Activated naive CD4-positive, alpha-beta T cell treated with anti-CD3 and anti-CD28 coated beads for 36 hours (primary cell): ENCODE measurements at regions not wholly inside any gene's neighbourhood (a gene's known extent, or its start where the extent isn't known, plus 50 kb on each side); places are given as distances from the start of the nearest gene placed in this dataset.

Experiments
- CTCF ChIA-PET: fragments of 350-600 bp; sonication (Branson Sonifier 250); formaldehyde crosslinking; loops from one replicate; lab custom pipeline; 2021; ENCODE audit warnings: antibody characterized with exemption; lab: Charles Lee
- DNase-seq: peaks from one replicate; pipeline ENCODE4 v3.0.0-alpha.2; 2020
- H3K27ac Mint-ChIP-seq: one replicate; pipeline ENCODE4 v1.8.0; 2021; ENCODE audit warnings: mild to moderate bottlenecking, mixed read lengths
- H3K27me3 Mint-ChIP-seq: one replicate; pipeline ENCODE4 v1.8.0; 2021; ENCODE audit warnings: low read depth, mixed read lengths
- H3K36me3 Mint-ChIP-seq: one replicate; pipeline ENCODE4 v1.8.0; 2021; ENCODE audit warnings: low read depth, mixed read lengths
- H3K4me1 Mint-ChIP-seq: one replicate; pipeline ENCODE4 v1.8.0; 2021; ENCODE audit warnings: low read depth, mixed read lengths
- H3K4me3 Mint-ChIP-seq: one replicate; pipeline ENCODE4 v1.8.0; 2021; ENCODE audit warnings: mild to moderate bottlenecking, moderate library complexity, mixed read lengths
- H3K9me3 Mint-ChIP-seq: one replicate; pipeline ENCODE4 v1.8.0; 2021; ENCODE audit warnings: mixed read lengths
- intact Hi-C: fragments of 100-400 bp; cut with micrococcal nuclease; formaldehyde crosslinking; loops from one replicate; pipeline ENCODE4 v1.15.1; 2023

GRCh38 chr2:58378152-58378551 is 137.0 kb upstream of the FANCL start:
- no peaks in the 10 kb centered on the region for H3K36me3 Mint-ChIP-seq

GRCh38 chr2:58377181-58377580 is 136.1 kb upstream of the FANCL start:
- Mint-ChIP-seq H3K36me3 (no peaks in the 10 kb centered on the region), H3K27me3 (peaks cover 2% of the 10 kb centered on the region), H3K4me1 (peaks cover 12% of the 10 kb centered on the region), H3K27ac (no peak overlapping the region), H3K9me3 (no peaks in the 10 kb centered on the region), H3K4me3 (no peak overlapping the region)
- intact Hi-C loops = loop anchor here (10.0 kb wide), 1 partner anchor 332 kb away; the partner anchor contains the start of gene VRK2
- DNase-seq = no peak
- CTCF ChIA-PET = no interaction called here

More at GRCh38 chr2:58378152-58378551, 137.0 kb upstream of the FANCL start:
- Mint-ChIP-seq H3K4me3 (no peak overlapping the region), H3K9me3 (no peaks in the 10 kb centered on the region), H3K4me1 (peaks cover 12% of the 10 kb centered on the region), H3K27ac (no peak overlapping the region), H3K27me3 (no peaks in the 10 kb centered on the region)
- no peak for DNase-seq
- CTCF ChIA-PET = no interaction called here
- intact Hi-C loops = loop anchor here (10.0 kb wide), 1 partner anchor 333 kb away; the partner anchor contains the start of gene VRK2

DNA sequence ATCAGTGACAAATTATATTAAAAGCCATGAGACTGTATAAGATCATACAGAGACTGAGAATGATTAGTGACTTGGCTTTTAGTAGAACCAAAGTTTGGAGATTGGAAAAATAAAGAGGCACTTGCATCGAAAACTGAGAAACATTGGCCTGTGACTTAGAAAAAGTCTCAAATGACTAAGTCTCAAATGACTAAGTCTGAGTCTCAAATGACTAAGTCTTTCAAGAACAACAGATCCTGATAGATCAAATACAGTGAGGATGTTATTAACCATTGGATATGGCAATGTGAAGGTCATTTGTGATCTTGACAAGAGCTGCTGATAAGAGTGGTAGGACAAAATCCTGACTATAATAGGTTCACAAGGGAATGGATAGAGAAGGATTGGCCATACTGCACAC is 135.5 kb upstream of the FANCL start:
- DNase-seq = no peak
- Mint-ChIP-seq H3K4me1 (peaks cover 12% of the 10 kb centered on the region), H3K9me3 (no peaks in the 10 kb centered on the region), H3K4me3 (no peak overlapping the region), H3K27ac (no peak overlapping the region), H3K27me3 (peaks cover 2% of the 10 kb centered on the region), H3K36me3 (no peaks in the 10 kb centered on the region)
- intact Hi-C loops = loop anchor here (1.0 to 10.0 kb wide), 2 partner anchors 118 to 332 kb away; partner anchors contain the start of gene VRK2
- CTCF ChIA-PET = no interaction called here

- H3K27me3 Mint-ChIP-seq = peaks cover 2% of the 10 kb centered on the region
- no peaks in the 10 kb centered on the region for H3K36me3 Mint-ChIP-seq
- no peaks in the 10 kb centered on the region for H3K9me3 Mint-ChIP-seq
- no peak overlapping the region for H3K27ac Mint-ChIP-seq
- H3K4me3 Mint-ChIP-seq = no peak overlapping the region
- intact Hi-C loops = no loop called here
- DNase-seq = no peak
- CTCF ChIA-PET = no interaction called here
- H3K4me1 Mint-ChIP-seq = no peaks in the 10 kb centered on the region
Measured at GRCh38 chr2:58369594-58369993, 128.5 kb upstream of the FANCL start.

GRCh38 chr2:58364098-58364497 is 123.0 kb upstream of the FANCL start:
- H3K27me3 Mint-ChIP-seq = peaks cover 11% of the 10 kb centered on the region
- H3K4me3 Mint-ChIP-seq = no peak overlapping the region
- intact Hi-C loops = no loop called here
- no peaks in the 10 kb centered on the region for H3K9me3 Mint-ChIP-seq
- DNase-seq = no peak
- no peaks in the 10 kb centered on the region for H3K4me1 Mint-ChIP-seq
- H3K36me3 Mint-ChIP-seq = no peaks in the 10 kb centered on the region
- CTCF ChIA-PET = no interaction called here
- no peak overlapping the region for H3K27ac Mint-ChIP-seq

DNA sequence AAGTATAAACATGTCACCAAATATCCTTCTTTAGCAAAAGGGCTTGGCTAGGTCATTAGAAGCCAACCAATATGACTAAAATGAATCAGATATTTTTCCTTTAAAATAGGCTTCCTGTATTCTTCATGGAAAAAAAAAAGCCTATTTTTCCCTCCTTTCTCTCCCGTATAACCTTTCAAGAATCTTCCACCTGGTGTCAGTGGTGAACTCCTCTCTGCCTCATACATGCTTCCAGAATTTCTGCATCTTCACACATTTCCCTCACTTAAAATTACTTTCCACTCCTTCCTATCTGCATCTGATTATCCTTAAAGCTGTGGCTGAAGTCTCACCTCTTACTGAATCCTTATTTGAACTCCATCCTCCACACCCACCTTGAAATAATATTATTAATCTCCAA is 116.9 kb upstream of the FANCL start:
- Mint-ChIP-seq H3K27me3 (peaks cover 21% of the 10 kb centered on the region), H3K27ac (no peak overlapping the region), H3K36me3 (no peaks in the 10 kb centered on the region), H3K4me3 (no peak overlapping the region), H3K9me3 (no peaks in the 10 kb centered on the region), H3K4me1 (no peaks in the 10 kb centered on the region)
- CTCF ChIA-PET = no interaction called here
- intact Hi-C loops = loop anchor here (10.0 kb wide), 1 partner anchor 453 kb away; no protein-coding TSS in a partner anchor
- DNase-seq = no peak

DNA sequence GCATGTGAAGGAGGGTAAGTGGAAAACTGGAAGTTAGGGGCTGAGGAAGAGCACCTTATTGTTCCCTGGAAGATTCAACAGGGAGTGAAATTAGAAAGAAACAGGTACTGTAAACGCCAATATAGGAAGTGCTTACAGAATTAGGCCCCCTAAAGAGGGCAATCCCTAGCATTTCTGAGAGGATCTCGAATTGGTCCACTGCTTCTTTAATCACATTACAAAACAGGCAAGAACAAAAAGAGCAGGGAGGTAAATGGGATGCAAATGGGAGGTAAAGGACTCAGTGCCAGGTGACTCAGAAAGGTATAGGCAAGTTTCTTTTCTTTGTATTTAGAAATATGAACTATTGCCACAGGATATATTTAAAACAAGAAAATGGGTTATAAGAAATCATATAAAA is 116.4 kb upstream of the FANCL start:
- Mint-ChIP-seq H3K27ac (no peak overlapping the region), H3K9me3 (no peaks in the 10 kb centered on the region), H3K27me3 (peaks cover 20% of the 10 kb centered on the region), H3K36me3 (no peaks in the 10 kb centered on the region), H3K4me1 (no peaks in the 10 kb centered on the region), H3K4me3 (no peak overlapping the region)
- CTCF ChIA-PET = no interaction called here
- no peak for DNase-seq
- intact Hi-C loops = loop anchor here (10.0 kb wide), 1 partner anchor 453 kb away; no protein-coding TSS in a partner anchor

DNA sequence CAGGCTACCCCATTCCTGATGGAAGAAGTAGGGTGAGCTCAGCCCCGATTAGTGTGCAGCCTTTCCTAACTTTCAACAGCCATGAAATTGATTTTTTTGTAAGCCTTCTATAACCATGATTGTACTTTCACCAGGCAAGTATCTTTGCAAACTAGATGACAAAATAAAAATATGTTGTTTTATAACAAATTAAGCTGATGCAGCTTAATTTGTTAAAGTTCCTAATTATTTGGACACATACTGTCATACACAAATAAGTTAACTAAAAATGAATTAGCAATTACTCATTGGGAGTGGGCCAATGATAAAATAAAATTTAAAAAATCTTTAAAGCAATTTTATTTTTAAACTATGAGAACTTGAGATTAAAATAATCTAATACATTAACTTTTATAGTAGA is 113.1 kb upstream of the FANCL start:
- Mint-ChIP-seq H3K4me1 (no peaks in the 10 kb centered on the region), H3K27me3 (peaks cover 19% of the 10 kb centered on the region), H3K36me3 (no peaks in the 10 kb centered on the region), H3K9me3 (no peaks in the 10 kb centered on the region), H3K27ac (no peak overlapping the region), H3K4me3 (no peak overlapping the region)
- CTCF ChIA-PET = interaction anchor here (0.6 to 0.8 kb wide), 2 partner anchors 131 to 221 kb away, joined by 3 read pairs; no protein-coding TSS in a partner anchor
- no peak for DNase-seq
- intact Hi-C loops = loop anchor here (5.0 to 10.0 kb wide), 3 partner anchors 97 to 449 kb away; partner anchors contain the start of gene VRK2

DNA sequence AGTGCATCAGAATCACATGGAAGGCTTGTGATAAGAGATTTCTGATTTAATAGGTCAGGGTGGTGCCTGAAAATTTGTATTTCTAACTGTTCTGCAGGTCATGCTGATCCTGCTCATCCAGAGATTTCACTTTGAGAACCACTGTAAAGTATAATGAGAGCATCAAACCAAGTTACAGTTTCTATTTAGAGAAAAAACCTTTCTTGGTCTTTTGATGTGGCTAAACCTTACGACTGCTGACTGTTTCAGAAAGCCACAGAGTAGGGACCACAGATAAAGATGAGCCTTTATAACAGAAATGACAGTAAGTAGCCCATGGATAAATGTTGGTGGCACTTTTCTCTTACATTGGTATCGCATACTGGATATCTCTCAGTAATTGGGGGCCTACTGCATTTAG is 109.4 kb upstream of the FANCL start:
- DNase-seq = no peak
- CTCF ChIA-PET = interaction anchor here (0.6 kb wide), 1 partner anchor 80 kb away, joined by 3 read pairs; no protein-coding TSS in a partner anchor
- Mint-ChIP-seq H3K36me3 (no peaks in the 10 kb centered on the region), H3K4me1 (no peaks in the 10 kb centered on the region), H3K9me3 (no peaks in the 10 kb centered on the region), H3K4me3 (no peak overlapping the region), H3K27ac (no peak overlapping the region), H3K27me3 (peaks cover 21% of the 10 kb centered on the region)
- intact Hi-C loops = loop anchor here (5.0 to 10.0 kb wide), 3 partner anchors 93 to 446 kb away; partner anchors contain the start of gene VRK2

- no peak overlapping the region for H3K27ac Mint-ChIP-seq
- CTCF ChIA-PET = no interaction called here
- H3K9me3 Mint-ChIP-seq = peaks cover 2% of the 10 kb centered on the region
- intact Hi-C loops = no loop called here
- H3K4me1 Mint-ChIP-seq = no peaks in the 10 kb centered on the region
- peaks cover 15% of the 10 kb centered on the region for H3K27me3 Mint-ChIP-seq
- DNase-seq = no peak
- no peaks in the 10 kb centered on the region for H3K36me3 Mint-ChIP-seq
- H3K4me3 Mint-ChIP-seq = no peak overlapping the region
Measured at GRCh38 chr2:58347810-58348209, 106.7 kb upstream of the FANCL start.

DNA sequence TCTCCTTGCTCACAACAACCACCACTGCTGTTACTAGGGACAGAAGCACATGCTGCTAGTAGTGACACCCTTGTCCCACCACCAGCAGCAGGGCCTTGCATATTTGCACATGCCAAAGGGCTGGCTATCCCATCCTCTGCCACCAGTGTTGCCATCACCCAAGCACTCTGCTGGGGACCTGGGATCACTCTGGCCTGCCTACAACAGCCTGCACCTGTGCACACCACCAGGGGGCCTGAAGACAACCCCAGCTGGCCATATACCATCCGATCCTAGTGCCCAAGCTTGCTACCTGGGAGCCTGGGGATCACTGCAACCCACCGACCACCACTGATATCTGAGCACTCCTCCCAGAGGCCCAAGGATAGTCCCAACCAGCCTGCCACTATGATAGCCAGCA is 99.9 kb upstream of the FANCL start:
- Mint-ChIP-seq H3K4me1 (no peaks in the 10 kb centered on the region), H3K27me3 (peaks cover 11% of the 10 kb centered on the region), H3K4me3 (no peak overlapping the region), H3K9me3 (peaks cover 13% of the 10 kb centered on the region), H3K27ac (no peak overlapping the region), H3K36me3 (no peaks in the 10 kb centered on the region)
- CTCF ChIA-PET = no interaction called here
- DNase-seq = no peak
- intact Hi-C loops = no loop called here

GRCh38 chr2:58339548-58340243 is 98.6 kb upstream of the FANCL start:
- Mint-ChIP-seq H3K36me3 (no peaks in the 10 kb centered on the region), H3K27me3 (peaks cover 16% of the 10 kb centered on the region), H3K9me3 (peaks cover 13% of the 10 kb centered on the region), H3K4me3 (no peak overlapping the region), H3K27ac (no peak overlapping the region), H3K4me1 (no peaks in the 10 kb centered on the region)
- DNase-seq = no peak
- CTCF ChIA-PET = no interaction called here
- intact Hi-C loops = no loop called here

DNA sequence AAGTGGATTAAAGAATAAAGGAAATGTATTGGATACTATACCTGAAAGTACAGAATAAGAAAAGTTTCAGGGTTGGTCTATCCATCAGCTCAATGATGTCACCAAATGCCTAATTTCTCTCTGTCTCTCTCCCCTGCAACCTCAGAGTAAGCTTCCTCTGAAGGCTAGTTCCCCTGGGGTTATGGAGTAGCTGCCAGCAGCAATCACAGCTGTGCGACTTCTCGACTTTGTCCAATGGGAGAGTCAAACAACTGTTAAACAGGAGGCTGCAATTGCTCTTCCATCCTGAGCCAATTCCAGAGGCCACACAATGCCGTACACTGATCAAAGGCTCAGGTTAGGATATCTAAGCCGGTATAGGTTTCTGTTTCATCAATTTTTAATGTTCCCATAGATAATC is 95.3 kb upstream of the FANCL start:
- CTCF ChIA-PET = no interaction called here
- Mint-ChIP-seq H3K4me3 (no peak overlapping the region), H3K27ac (no peak overlapping the region), H3K36me3 (no peaks in the 10 kb centered on the region), H3K4me1 (no peaks in the 10 kb centered on the region), H3K9me3 (peaks cover 1% of the 10 kb centered on the region), H3K27me3 (peaks cover 11% of the 10 kb centered on the region)
- DNase-seq = no peak
- intact Hi-C loops = no loop called here
